OCI-M2 (cell line): ENCODE measurements at regions not wholly inside any gene's neighbourhood (a gene's known extent, or its start where the extent isn't known, plus 50 kb on each side); places are given as distances from the start of the nearest gene placed in this dataset.

Experiments
- DNase-seq: peaks from one replicate; lab custom pipeline; 2025; ENCODE audit not compliant: unreplicated experiment; lab: John Stamatoyannopoulos, UW

- no peak for DNase-seq
Observed at GRCh38 chr20:20832715-20833114, 120.3 kb upstream of the RALGAPA2 start.

- DNase-seq, result no peak
Observed at GRCh38 chr20:20831794-20832193, 119.3 kb upstream of the RALGAPA2 start.

GRCh38 chr20:20829681-20830080, 117.2 kb upstream of the RALGAPA2 start:
- no peak for DNase-seq

GRCh38 chr20:20827992-20828597, 115.7 kb upstream of the RALGAPA2 start:
- DNase-seq, result no peak

GRCh38 chr20:20824924-20825584, 112.6 kb upstream of the RALGAPA2 start:
- peak; percentile 17 for DNase-seq

GRCh38 chr20:20823476-20823881, 111.0 kb upstream of the RALGAPA2 start:
- DNase-seq, result no peak

- no peak for DNase-seq
Observed at GRCh38 chr20:20821484-20822260, 109.2 kb upstream of the RALGAPA2 start.

GRCh38 chr20:20820785-20821483, 108.5 kb upstream of the RALGAPA2 start:
- DNase-seq, result no peak

- DNase-seq, result no peak
Observed at GRCh38 chr20:20820104-20820503, 107.7 kb upstream of the RALGAPA2 start.

GRCh38 chr20:20816969-20817755, 104.7 kb upstream of the RALGAPA2 start:
- no peak for DNase-seq

- DNase-seq, result no peak
Observed at GRCh38 chr20:20815711-20816455, 103.4 kb upstream of the RALGAPA2 start.

- no peak for DNase-seq
Observed at GRCh38 chr20:20814685-20815084, 102.2 kb upstream of the RALGAPA2 start.

GRCh38 chr20:20812136-20812535, 99.7 kb upstream of the RALGAPA2 start:
- no peak for DNase-seq

GRCh38 chr20:20808016-20808415, 95.6 kb upstream of the RALGAPA2 start:
- no peak for DNase-seq

GRCh38 chr20:20806121-20807095, 94.0 kb upstream of the RALGAPA2 start:
- DNase-seq, result no peak

GRCh38 chr20:20803011-20803410, 90.6 kb upstream of the RALGAPA2 start:
- DNase-seq, result no peak

- DNase-seq, result no peak
Observed at GRCh38 chr20:20802328-20802727, 89.9 kb upstream of the RALGAPA2 start.

GRCh38 chr20:20799716-20800312, 87.4 kb upstream of the RALGAPA2 start:
- no peak for DNase-seq
